Lung (tissue), 11 donors: ENCODE measurements at regions not wholly inside any gene's neighbourhood (a gene's known extent, or its start where the extent isn't known, plus 50 kb on each side); places are given as distances from the start of the nearest gene placed in this dataset.

Experiments
- ATAC-seq: fragments of 200-7000 bp; cut with Tn5 transposase; one replicate; pipeline ENCODE4 v1.9.1; 2020; ENCODE audit warnings: moderate number of reproducible peaks; ENCODE audit not compliant: insufficient read depth, low FRiP score
- DNase-seq, 3 donors: peaks; one replicate each; pipeline ENCODE4 v3.0.0-alpha.2; 2013 to 2017
- H3K27ac ChIP-seq, 2 donors: one replicate each; pipeline ENCODE4 v1.5.1; 2013; ENCODE audit warnings: mild to moderate bottlenecking in 2 of 2, moderate library complexity in 2 of 2, control low read depth in 1 of 2, inconsistent platforms in 1 of 2, low read depth in 1 of 2, low read length in 1 of 2
- H3K27me3 ChIP-seq, 3 donors: one replicate each; pipeline ENCODE4 v1.5.1; 2013; ENCODE audit warnings: low read length in 2 of 3; ENCODE audit not compliant: control insufficient read depth in 3 of 3, insufficient read depth in 3 of 3
- H3K36me3 ChIP-seq, 4 donors: one replicate each; pipeline ENCODE4 v1.5.1; 2013; ENCODE audit warnings: low read length in 4 of 4, mild to moderate bottlenecking in 1 of 4, moderate library complexity in 1 of 4; ENCODE audit not compliant: control insufficient read depth in 4 of 4, insufficient read depth in 4 of 4
- H3K4me1 ChIP-seq, 5 donors: one replicate each; pipeline ENCODE4 v1.5.1; 2013; ENCODE audit warnings: low read length in 5 of 5, mild to moderate bottlenecking in 2 of 5, moderate library complexity in 1 of 5; ENCODE audit not compliant: control insufficient read depth in 5 of 5, insufficient read depth in 5 of 5
- H3K4me3 ChIP-seq: one replicate; pipeline ENCODE4 v1.5.1; 2013; ENCODE audit warnings: mild to moderate bottlenecking, control low read depth, moderate library complexity
- H3K9ac ChIP-seq, 2 donors: one replicate each; pipeline ENCODE4 v1.5.1; 2013; ENCODE audit warnings: low read length in 2 of 2, control low read depth in 1 of 2; ENCODE audit not compliant: insufficient read depth in 1 of 2
- H3K9me3 ChIP-seq, 4 donors: one replicate each; pipeline ENCODE4 v1.5.1; 2013; ENCODE audit warnings: low read length in 3 of 4, mild to moderate bottlenecking in 1 of 4, moderate library complexity in 1 of 4; ENCODE audit not compliant: control insufficient read depth in 4 of 4, insufficient read depth in 3 of 4
- CTCF ChIP-seq: IDR thresholded peaks from 2 replicates; pipeline ENCODE4 v1.5.1; 2012; ENCODE audit warnings: mild to moderate bottlenecking; ENCODE audit errors: control extremely low read depth, extremely low read depth
- WGBS, 2 donors: extraction: QIAGEN DNeasy Blood & Tissue Kit; methylation state at CpG; one replicate each; pipeline ENCODE4 v1.1.7; 2013; 5-methylcytosine and 5-hydroxymethylcytosine counted together
- donor health status: control.
- donor health status: control.
- donor health status: Bipolar disorder and iron deficiency.
- donor health status: healthy.
- donor health status: DM: yes; HTN: yes; CAD: no.

- Histone ChIP-seq H3K4me1 (no peaks in the 10 kb centered on the region), H3K4me3 (no peak overlapping the region), H3K9ac (no peak overlapping the region), H3K27me3 (no peaks in the 10 kb centered on the region), H3K9me3 (peaks cover 0 to 3% (median 0%) of the 10 kb centered on the region in 4 donors), H3K27ac (no peak overlapping the region), H3K36me3 (no peaks in the 10 kb centered on the region)
- 88 to 93% methylated on average over 5 of the region's 5 CpGs for WGBS, 2 donors
- no peak for TF ChIP-seq CTCF
- DNase-seq, result peak in 1 of 3 donors; percentile 3
- ATAC-seq, result no peak
Observed at GRCh38 chr15:93895976-93896770, 335.2 kb upstream of the MCTP2 start.

GRCh38 chr15:93894438-93895036 is 336.8 kb upstream of the MCTP2 start:
- no peak for TF ChIP-seq CTCF
- Histone ChIP-seq H3K27me3 (no peaks in the 10 kb centered on the region), H3K4me1 (no peaks in the 10 kb centered on the region), H3K27ac (no peak overlapping the region), H3K9ac (no peak overlapping the region), H3K9me3 (no peaks in the 10 kb centered on the region), H3K36me3 (no peaks in the 10 kb centered on the region), H3K4me3 (no peak overlapping the region)
- WGBS, 2 donors, result 73 to 84% methylated on average over 3 of the region's 3 CpGs
- no peak for ATAC-seq
- no peak for DNase-seq

- TF ChIP-seq CTCF, result no peak
- Histone ChIP-seq H3K4me1 (no peaks in the 10 kb centered on the region), H3K27ac (no peak overlapping the region), H3K36me3 (no peaks in the 10 kb centered on the region), H3K4me3 (no peak overlapping the region), H3K9me3 (no peaks in the 10 kb centered on the region), H3K9ac (no peak overlapping the region), H3K27me3 (no peaks in the 10 kb centered on the region)
- ATAC-seq (no peak), DNase-seq (no peak)
- whole genome bisulfite sequencing, 2 donors, result 92 to 94% methylated on average over 1 of the region's 1 CpG
Observed at GRCh38 chr15:93887151-93887550, 344.2 kb upstream of the MCTP2 start.
